HepG2 (cell line): ENCODE measurements at regions not wholly inside any gene's neighbourhood (a gene's known extent, or its start where the extent isn't known, plus 50 kb on each side); places are given as distances from the start of the nearest gene placed in this dataset.

Experiments used
- CHD4 ChIP-seq: fragments of 200-600 bp; sonication (generic); IDR thresholded peaks from 2 replicates; pipeline ENCODE4 v1.7.0; 2017; ENCODE audit warnings: mild to moderate bottlenecking, low read length, borderline replicate concordance
- DNMT3B ChIP-seq: conservative IDR thresholded peaks from 2 replicates; pipeline ENCODE4 v1.6.1; 2016; ENCODE audit warnings: missing biosample characterization, control low read depth
- FIP1L1 ChIP-seq: fragments of 200-400 bp; formaldehyde crosslinking; IDR thresholded peaks from 2 replicates; pipeline ENCODE4 v1.6.1; 2018; ENCODE audit warnings: low read depth, mild to moderate bottlenecking, low read length, moderate library complexity, borderline replicate concordance; ENCODE audit not compliant: insufficient read depth
- HMG20A ChIP-seq: IDR thresholded peaks from 2 replicates; pipeline ENCODE4 v1.6.1; 2016; ENCODE audit warnings: borderline replicate concordance
- HOMEZ ChIP-seq: IDR thresholded peaks from 2 replicates; pipeline ENCODE4 v1.6.1; 2016; ENCODE audit warnings: low read depth
- KAT8 ChIP-seq: IDR thresholded peaks from 2 replicates; pipeline ENCODE4 v1.6.1; 2016; ENCODE audit warnings: missing genetic modification reagents, missing compliant biosample characterization
- KDM1A ChIP-seq: IDR thresholded peaks from 2 replicates; pipeline ENCODE4 v1.6.1; 2016; ENCODE audit warnings: missing compliant biosample characterization
- KDM2A ChIP-seq: sonication (generic); formaldehyde crosslinking; IDR thresholded peaks from 2 replicates; pipeline ENCODE4 v1.4.0; 2020; ENCODE audit warnings: low read depth, missing genetic modification reagents, borderline replicate concordance
- MIER3 ChIP-seq: IDR thresholded peaks from 2 replicates; pipeline ENCODE4 v1.6.1; 2016; ENCODE audit warnings: missing compliant biosample characterization, borderline replicate concordance
- SNAPC4 ChIP-seq: sonication (generic); formaldehyde crosslinking; IDR thresholded peaks from 2 replicates; pipeline ENCODE4 v1.4.0; 2020; ENCODE audit warnings: mild to moderate bottlenecking, missing genetic modification reagents
- SP1 ChIP-seq, 2 experiments: fragments of 450-650 bp in 1 of 2; sonication (generic) in 1 of 2; formaldehyde crosslinking in 1 of 2; IDR thresholded peaks; 2 replicates each; pipeline versions ENCODE4 v1.4.0 to v1.6.1; 2016 to 2020; ENCODE audit warnings: missing genetic modification reagents in 1 of 2
- TEF ChIP-seq: sonication (generic); formaldehyde crosslinking; IDR thresholded peaks from 2 replicates; pipeline ENCODE4 v1.5.0; 2020; ENCODE audit warnings: missing genetic modification reagents
- TP53 ChIP-seq: sonication (generic); formaldehyde crosslinking; conservative IDR thresholded peaks from 2 replicates; pipeline ENCODE4 v1.4.0; 2020; ENCODE audit warnings: missing genetic modification reagents
- ZBTB26 ChIP-seq: IDR thresholded peaks from 2 replicates; pipeline ENCODE4 v1.6.1; 2016; ENCODE audit warnings: missing compliant biosample characterization, missing genetic modification reagents, borderline replicate concordance
- ZFP62 ChIP-seq: sonication (generic); formaldehyde crosslinking; IDR thresholded peaks from 2 replicates; pipeline ENCODE4 v1.4.0; 2020; ENCODE audit warnings: missing genetic modification reagents
- ZKSCAN8 ChIP-seq: IDR thresholded peaks from 2 replicates; pipeline ENCODE4 v1.6.1; 2016; ENCODE audit warnings: borderline replicate concordance, missing genetic modification reagents, missing compliant biosample characterization
- ZNF343 ChIP-seq: sonication (generic); formaldehyde crosslinking; IDR thresholded peaks from 2 replicates; pipeline ENCODE4 v1.4.0; 2020; ENCODE audit warnings: mild to moderate bottlenecking, missing genetic modification reagents
- ZNF543 ChIP-seq: sonication (generic); formaldehyde crosslinking; IDR thresholded peaks from 2 replicates; pipeline ENCODE4 v1.4.0; 2020; ENCODE audit warnings: mild to moderate bottlenecking, missing genetic modification reagents
- ZNF547 ChIP-seq: sonication (generic); formaldehyde crosslinking; IDR thresholded peaks from 2 replicates; pipeline ENCODE4 v1.5.1; 2020; ENCODE audit warnings: mild to moderate bottlenecking, missing genetic modification reagents
- ZNF569 ChIP-seq: sonication (generic); formaldehyde crosslinking; IDR thresholded peaks from 2 replicates; pipeline ENCODE4 v1.5.0; 2020; ENCODE audit warnings: mild to moderate bottlenecking, missing genetic modification reagents, moderate library complexity, borderline replicate concordance
- ZNF746 ChIP-seq: sonication (generic); formaldehyde crosslinking; IDR thresholded peaks from 2 replicates; pipeline ENCODE4 v1.8.0; 2022; ENCODE audit warnings: mild to moderate bottlenecking, missing genetic modification reagents
- ZNF761 ChIP-seq: sonication (generic); formaldehyde crosslinking; conservative IDR thresholded peaks from 2 replicates; pipeline ENCODE4 v1.4.0; 2020; ENCODE audit warnings: mild to moderate bottlenecking, missing genetic modification reagents

- TF ChIP-seq SNAPC4 (CRISPR knock-in tag) (no peak), FIP1L1 (no peak), ZNF547 (CRISPR knock-in tag) (no peak), TEF (CRISPR knock-in tag) (no peak), TP53 (CRISPR knock-in tag) (no peak), HOMEZ (CRISPR knock-in tag) (no peak; the same call in 1 of the 2 replicates), SP1 (IDR thresholded peaks at IDR 0.05) (no peak), SP1 (CRISPR knock-in tag; IDR thresholded peaks at IDR 0.05) (no peak), ZNF746 (CRISPR knock-in tag) (no peak), KAT8 (peak; percentile 49; the same call in 1 of the 2 replicates), MIER3 (CRISPR knock-in tag) (no peak), HMG20A (CRISPR knock-in tag) (peak; percentile 93), DNMT3B (CRISPR knock-in tag) (no peak), ZNF543 (CRISPR knock-in tag) (no peak), ZNF343 (CRISPR knock-in tag) (no peak), CHD4 (no peak), KDM2A (CRISPR knock-in tag) (no peak), ZFP62 (CRISPR knock-in tag) (no peak), ZBTB26 (CRISPR knock-in tag) (no peak), KDM1A (no peak), ZNF569 (no peak), ZNF761 (CRISPR knock-in tag) (no peak), ZKSCAN8 (CRISPR knock-in tag) (0 out of 2 replicates have a peak, but pooled peaks have one; percentile 22)
These were observed 110.0 kb downstream of the PSAT1 start (continued) for GRCh38 chr9:78406933-78407332.
